ENCODE measurements at regions not wholly inside any gene's neighbourhood (a gene's known extent, or its start where the extent isn't known, plus 50 kb on each side); places are given as distances from the start of the nearest gene placed in this dataset.

DNA sequence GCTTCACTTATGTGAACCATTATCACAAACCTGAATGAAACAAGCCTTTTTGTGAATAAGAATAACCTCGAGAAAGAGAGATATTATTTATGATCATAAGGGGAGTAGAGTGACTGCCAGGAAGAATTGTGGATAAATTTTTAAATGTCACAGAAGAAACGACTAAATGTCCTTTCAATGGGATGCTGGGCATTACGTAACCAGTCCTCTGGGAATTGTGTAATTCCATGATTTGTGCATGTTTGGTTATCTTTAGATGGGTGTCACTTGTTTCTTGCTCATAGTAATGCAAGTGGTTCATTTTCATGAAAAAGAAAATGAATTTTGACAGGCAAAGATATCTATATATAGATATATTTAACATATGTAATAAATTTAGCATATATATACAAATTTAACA lies 379.5 kb upstream of the AGTR1 start:
- H3K9me1 ChIP-seq (ENCODE audit: insufficient read depth, low read length) = peaks cover 3% of the 10 kb centered on the region
- no peaks in the 10 kb centered on the region for H4K20me1 ChIP-seq (ENCODE audit: insufficient read depth, low read length)
- H3K4me1 ChIP-seq (ENCODE audit: control insufficient read depth, insufficient read depth, low read length) = peaks cover 5% of the 10 kb centered on the region
- no peak overlapping the region for H4K91ac ChIP-seq (ENCODE audit: insufficient read depth, low read depth, low read length)
- no peak overlapping the region for H2AFZ ChIP-seq (replicated peaks; ENCODE audit: low read length, poor library complexity)
- dilution Hi-C loops (cut with HindIII; ENCODE audit: low sequenced_read_pairs, unreplicated experiment) (no loop called here), in situ Hi-C loops (cut with MboI; ENCODE audit: low sequenced_read_pairs) (loop anchor here (10.0 kb wide), 3 partner anchors 47 to 627 kb away; no protein-coding TSS in a partner anchor), intact Hi-C loops (cut with micrococcal nuclease) (no loop called here)
- no peak overlapping the region for H3K4ac ChIP-seq (ENCODE audit: low read depth, low read length)
- ChIA-PET CTCF (no interaction called here), POLR2A (ENCODE audit: unreplicated experiment) (no interaction called here)
- no peak overlapping the region for H2BK15ac ChIP-seq (ENCODE audit: low read depth, low read length)
- H4K5ac ChIP-seq (ENCODE audit: low read depth, low read length) = no peak overlapping the region
- no peak overlapping the region for H3K4me3 ChIP-seq (ENCODE audit: insufficient read depth, low read depth, low read length)
- H3K9ac ChIP-seq (ENCODE audit: low read depth, low read length) = no peak overlapping the region
- TF ChIP-seq CHD1 (IDR thresholded peaks at IDR 0.05; ENCODE audit: low read depth, low read length) = no peak
- TF ChIP-seq POLR2A (IDR thresholded peaks at IDR 0.05; ENCODE audit: low read depth, low read length) = no peak
- peak; percentile 56; the same call in 1 of the 2 replicates for TF ChIP-seq CEBPB (IDR thresholded peaks at IDR 0.05; ENCODE audit: low read depth, low read length)
- H3K27ac ChIP-seq (ENCODE audit: insufficient read depth, low read length) = no peak overlapping the region
- H3K23ac ChIP-seq (ENCODE audit: low read depth, low read length) = no peak overlapping the region
- H3K14ac ChIP-seq (replicated peaks; ENCODE audit: low read depth, low read length) = no peak overlapping the region
- no peak overlapping the region for H3K18ac ChIP-seq (ENCODE audit: low read depth, low read length)
- H4K8ac ChIP-seq (ENCODE audit: low read depth in 2 of 2, low read length in 2 of 2) = no peak overlapping the region
- no peaks in the 10 kb centered on the region for H3K27me3 ChIP-seq (ENCODE audit: control insufficient read depth, insufficient read depth, low read length)
- no peak overlapping the region for H2AK5ac ChIP-seq (ENCODE audit: low read depth, low read length)
- no CpG with 5 or more reads among the region's 3 CpGs for WGBS, 2 experiments (ENCODE audit: extremely low coverage in 2 of 2, insufficient read length in 1 of 2)
- ATAC-seq (ENCODE audit: low read depth) = no peak
- H3K9me3 ChIP-seq (ENCODE audit: control insufficient read depth, insufficient read depth, low read length) = no peaks in the 10 kb centered on the region
- no peaks in the 10 kb centered on the region for H3K79me1 ChIP-seq (ENCODE audit: low read depth in 1 of 2, low read length in 2 of 2)
- H3K4me2 ChIP-seq (ENCODE audit: low read depth, low read length) = no peak overlapping the region
- no peak overlapping the region for H2BK20ac ChIP-seq (ENCODE audit: low read depth, low read length)
- no peak overlapping the region for H2BK120ac ChIP-seq (ENCODE audit: low read depth, low read length)
- H2AK9ac ChIP-seq (replicated peaks; ENCODE audit: low read depth, low read length, poor library complexity) = no peak overlapping the region
- no peak overlapping the region for H2BK5ac ChIP-seq (ENCODE audit: low read depth, low read length, poor library complexity, severe bottlenecking)
- H3K56ac ChIP-seq (ENCODE audit: extremely low read depth, insufficient read depth, low read length) = no peak overlapping the region
- BruUV-seq (replicated peaks) = no TSS peak
- H3K36me3 ChIP-seq (ENCODE audit: control insufficient read depth, insufficient read depth, low read length) = no peaks in the 10 kb centered on the region
- no peak for DNase-seq

All from IMR-90 (cell line).